Liver (tissue), 8 donors: ENCODE measurements at regions not wholly inside any gene's neighbourhood (a gene's known extent, or its start where the extent isn't known, plus 50 kb on each side); places are given as distances from the start of the nearest gene placed in this dataset.

Source experiments
- DNase-seq: peaks from one replicate; pipeline ENCODE4 v3.0.0-alpha.2; 2017; ENCODE audit warnings: low spot score
- H3K27ac ChIP-seq, 2 donors: one replicate each; pipeline ENCODE4 v1.7.0; 2013; ENCODE audit warnings: inconsistent platforms in 2 of 2, low read length in 2 of 2, control low read depth in 1 of 2, low read depth in 1 of 2, mild to moderate bottlenecking in 1 of 2
- H3K27me3 ChIP-seq, 4 donors: one replicate each; pipeline versions ENCODE4 v1.6.1 to v1.7.0; 2013; ENCODE audit warnings: low read length in 3 of 4, inconsistent platforms in 1 of 4, mild to moderate bottlenecking in 1 of 4, moderate library complexity in 1 of 4; ENCODE audit not compliant: control insufficient read depth in 4 of 4, insufficient read depth in 4 of 4
- H3K36me3 ChIP-seq, 4 donors: one replicate each; pipeline versions ENCODE4 v1.6.1 to v1.7.0; 2013; ENCODE audit warnings: low read length in 3 of 4, mild to moderate bottlenecking in 3 of 4, low read depth in 1 of 4, moderate library complexity in 1 of 4; ENCODE audit not compliant: control insufficient read depth in 4 of 4, insufficient read depth in 3 of 4
- H3K4me1 ChIP-seq, 4 donors: one replicate each; pipeline versions ENCODE4 v1.6.1 to v1.7.0; 2013; ENCODE audit warnings: low read length in 3 of 4, mild to moderate bottlenecking in 3 of 4, moderate library complexity in 1 of 4; ENCODE audit not compliant: control insufficient read depth in 4 of 4, insufficient read depth in 4 of 4
- H3K4me3 ChIP-seq, 3 donors: one replicate each; pipeline versions ENCODE4 v1.6.1 to v1.7.0; 2013; ENCODE audit warnings: low read length in 3 of 3, control low read depth in 1 of 3, low read depth in 1 of 3, mild to moderate bottlenecking in 1 of 3
- H3K9ac ChIP-seq, 2 donors: one replicate each; pipeline ENCODE4 v1.7.0; 2013; ENCODE audit warnings: low read length in 2 of 2, mild to moderate bottlenecking in 2 of 2, moderate library complexity in 2 of 2, control low read depth in 1 of 2, low read depth in 1 of 2
- H3K9me3 ChIP-seq, 4 donors: one replicate each; pipeline versions ENCODE4 v1.6.1 to v1.7.0; 2013; ENCODE audit warnings: low read length in 3 of 4; ENCODE audit not compliant: control insufficient read depth in 4 of 4
- EGR1 ChIP-seq, 2 donors: IDR thresholded peaks; 2 replicates each; pipeline ENCODE4 v1.6.1; 2016 to 2018; ENCODE audit warnings: antibody characterized with exemption in 2 of 2, low read depth in 2 of 2
- FOXA2 ChIP-seq: IDR thresholded peaks from 2 replicates; pipeline ENCODE4 v1.6.1; 2016; ENCODE audit warnings: antibody characterized with exemption
- GABPA ChIP-seq, 2 donors: IDR thresholded peaks in 1 of 2; conservative IDR thresholded peaks in 1 of 2; 2 replicates each; pipeline ENCODE4 v1.6.1; 2016; ENCODE audit warnings: antibody characterized with exemption in 2 of 2, mild to moderate bottlenecking in 1 of 2, moderate library complexity in 1 of 2
- HNF4G ChIP-seq: IDR thresholded peaks from 2 replicates; pipeline ENCODE4 v1.6.1; 2016; ENCODE audit warnings: antibody characterized with exemption
- JUND ChIP-seq, 2 donors: IDR thresholded peaks; 2 replicates each; pipeline ENCODE4 v1.6.1; 2016; ENCODE audit warnings: antibody characterized with exemption in 2 of 2
- NR2F2 ChIP-seq: IDR thresholded peaks from 2 replicates; pipeline ENCODE4 v1.6.1; 2016; ENCODE audit warnings: antibody characterized with exemption
- RAD21 ChIP-seq, 2 donors: IDR thresholded peaks; 2 replicates each; pipeline ENCODE4 v1.6.1; 2016; ENCODE audit warnings: antibody characterized with exemption in 2 of 2, mild to moderate bottlenecking in 2 of 2
- RXRA ChIP-seq, 2 donors: IDR thresholded peaks; 2 replicates each; pipeline ENCODE4 v1.6.1; 2017 to 2018; ENCODE audit warnings: antibody characterized with exemption in 2 of 2, mild to moderate bottlenecking in 1 of 2
- SP1 ChIP-seq: IDR thresholded peaks from 2 replicates; pipeline ENCODE4 v1.6.1; 2018; ENCODE audit warnings: antibody characterized with exemption, mild to moderate bottlenecking
- TAF1 ChIP-seq: conservative IDR thresholded peaks from 2 replicates; pipeline ENCODE4 v1.6.1; 2016; ENCODE audit warnings: antibody characterized with exemption, mild to moderate bottlenecking
- YY1 ChIP-seq: IDR thresholded peaks from 2 replicates; pipeline ENCODE4 v1.6.1; 2016; ENCODE audit warnings: antibody characterized with exemption, mild to moderate bottlenecking
- WGBS: extraction: QIAGEN DNeasy Blood & Tissue Kit; methylation state at CpG from one replicate; pipeline ENCODE4 v1.1.7; 2013; 5-methylcytosine and 5-hydroxymethylcytosine counted together
- TF ChIP-seq, protein P1 (sequence below): fragments of 150-350 bp; IDR thresholded peaks from 2 replicates; pipeline ENCODE4 v1.5.1; 2017; ENCODE audit warnings: improper control_type of control experiment, low read depth, low read length; ENCODE audit not compliant: missing input control
- TF ChIP-seq, protein P2 (sequence below): IDR thresholded peaks from 2 replicates; pipeline ENCODE4 v1.6.1; 2016; ENCODE audit warnings: antibody characterized with exemption, mild to moderate bottlenecking
- TF ChIP-seq, protein P3 (sequence below): IDR thresholded peaks from 2 replicates; pipeline ENCODE4 v1.6.1; 2016; ENCODE audit warnings: antibody characterized with exemption
- TF ChIP-seq, protein P4 (sequence below): IDR thresholded peaks from 2 replicates; pipeline ENCODE4 v1.6.1; 2016; ENCODE audit warnings: antibody characterized with exemption
- donor health status: healthy.
- donor health status: healthy.
- donor health status: healthy.
- donor health status: healthy.
- donor health status: healthy.

DNA sequence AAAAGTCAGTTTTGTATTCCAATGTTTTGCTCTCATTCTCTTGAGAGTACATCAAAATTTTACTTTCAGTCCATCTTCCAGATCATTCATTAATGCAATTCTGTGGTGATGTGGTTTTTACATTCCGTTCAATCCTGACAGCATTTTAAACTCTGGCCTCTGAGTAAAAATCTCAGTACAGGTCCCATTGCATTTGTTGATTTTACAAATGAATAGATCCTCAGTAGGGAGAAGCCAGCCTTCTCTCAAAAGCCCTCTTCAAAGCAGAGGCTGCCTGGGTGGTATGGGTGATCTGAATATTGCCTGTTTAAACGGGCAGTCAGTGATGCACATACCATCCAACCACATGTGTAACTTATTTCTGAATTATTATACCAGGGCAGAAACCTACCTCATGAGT is 72.5 kb upstream of the TSC22D2 start:
- no peaks in the 10 kb centered on the region for H3K27me3 ChIP-seq
- H3K4me3 ChIP-seq: no peak overlapping the region
- no peak overlapping the region for H3K27ac ChIP-seq
- H3K9me3 ChIP-seq: no peaks in the 10 kb centered on the region
- H3K36me3 ChIP-seq: no peaks in the 10 kb centered on the region
- WGBS: 75% methylated on average over 2 of the region's 2 CpGs
- H3K9ac ChIP-seq: no peak overlapping the region
- TF ChIP-seq GABPA (IDR thresholded peaks at IDR 0.05 in 1 of 2, conservative IDR thresholded peaks at IDR 0.05 in 1 of 2): no peak
- no peak for TF ChIP-seq SP1
- no peak for TF ChIP-seq RAD21 (IDR thresholded peaks at IDR 0.05)
- no peak for TF ChIP-seq RXRA (IDR thresholded peaks at IDR 0.05)
- TF ChIP-seq YY1: no peak
- DNase-seq: no peak
- no peaks in the 10 kb centered on the region for H3K4me1 ChIP-seq

DNA sequence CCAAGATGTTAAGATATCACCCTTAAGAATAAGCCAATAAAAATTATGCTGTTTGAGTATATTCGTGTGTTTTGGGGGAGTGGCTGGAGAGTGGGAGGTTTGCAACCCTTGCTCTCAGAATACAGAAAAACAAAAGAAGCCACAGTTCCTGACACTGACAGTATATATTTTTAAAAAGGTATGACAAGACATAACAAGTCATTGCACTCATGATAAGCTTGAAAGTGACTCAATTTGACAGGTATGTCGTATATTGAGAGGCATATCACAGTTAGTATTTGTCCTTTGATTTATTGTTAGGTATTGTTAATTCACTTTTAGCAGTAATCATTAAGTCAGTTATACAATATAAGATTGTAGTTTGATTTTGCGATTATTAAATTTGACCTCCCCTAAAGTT is 73.1 kb upstream of the TSC22D2 start:
- Histone ChIP-seq H3K36me3 (no peaks in the 10 kb centered on the region), H3K4me1 (no peaks in the 10 kb centered on the region), H3K27me3 (no peaks in the 10 kb centered on the region), H3K4me3 (no peak overlapping the region), H3K27ac (no peak overlapping the region), H3K9me3 (no peaks in the 10 kb centered on the region), H3K9ac (no peak overlapping the region)
- DNase-seq: no peak
- 87% methylated on average over 3 of the region's 3 CpGs for WGBS
- TF ChIP-seq, protein P1, sequence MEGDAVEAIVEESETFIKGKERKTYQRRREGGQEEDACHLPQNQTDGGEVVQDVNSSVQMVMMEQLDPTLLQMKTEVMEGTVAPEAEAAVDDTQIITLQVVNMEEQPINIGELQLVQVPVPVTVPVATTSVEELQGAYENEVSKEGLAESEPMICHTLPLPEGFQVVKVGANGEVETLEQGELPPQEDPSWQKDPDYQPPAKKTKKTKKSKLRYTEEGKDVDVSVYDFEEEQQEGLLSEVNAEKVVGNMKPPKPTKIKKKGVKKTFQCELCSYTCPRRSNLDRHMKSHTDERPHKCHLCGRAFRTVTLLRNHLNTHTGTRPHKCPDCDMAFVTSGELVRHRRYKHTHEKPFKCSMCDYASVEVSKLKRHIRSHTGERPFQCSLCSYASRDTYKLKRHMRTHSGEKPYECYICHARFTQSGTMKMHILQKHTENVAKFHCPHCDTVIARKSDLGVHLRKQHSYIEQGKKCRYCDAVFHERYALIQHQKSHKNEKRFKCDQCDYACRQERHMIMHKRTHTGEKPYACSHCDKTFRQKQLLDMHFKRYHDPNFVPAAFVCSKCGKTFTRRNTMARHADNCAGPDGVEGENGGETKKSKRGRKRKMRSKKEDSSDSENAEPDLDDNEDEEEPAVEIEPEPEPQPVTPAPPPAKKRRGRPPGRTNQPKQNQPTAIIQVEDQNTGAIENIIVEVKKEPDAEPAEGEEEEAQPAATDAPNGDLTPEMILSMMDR: no peak
- TF ChIP-seq RXRA (IDR thresholded peaks at IDR 0.05): no peak
- TF ChIP-seq, protein P2, sequence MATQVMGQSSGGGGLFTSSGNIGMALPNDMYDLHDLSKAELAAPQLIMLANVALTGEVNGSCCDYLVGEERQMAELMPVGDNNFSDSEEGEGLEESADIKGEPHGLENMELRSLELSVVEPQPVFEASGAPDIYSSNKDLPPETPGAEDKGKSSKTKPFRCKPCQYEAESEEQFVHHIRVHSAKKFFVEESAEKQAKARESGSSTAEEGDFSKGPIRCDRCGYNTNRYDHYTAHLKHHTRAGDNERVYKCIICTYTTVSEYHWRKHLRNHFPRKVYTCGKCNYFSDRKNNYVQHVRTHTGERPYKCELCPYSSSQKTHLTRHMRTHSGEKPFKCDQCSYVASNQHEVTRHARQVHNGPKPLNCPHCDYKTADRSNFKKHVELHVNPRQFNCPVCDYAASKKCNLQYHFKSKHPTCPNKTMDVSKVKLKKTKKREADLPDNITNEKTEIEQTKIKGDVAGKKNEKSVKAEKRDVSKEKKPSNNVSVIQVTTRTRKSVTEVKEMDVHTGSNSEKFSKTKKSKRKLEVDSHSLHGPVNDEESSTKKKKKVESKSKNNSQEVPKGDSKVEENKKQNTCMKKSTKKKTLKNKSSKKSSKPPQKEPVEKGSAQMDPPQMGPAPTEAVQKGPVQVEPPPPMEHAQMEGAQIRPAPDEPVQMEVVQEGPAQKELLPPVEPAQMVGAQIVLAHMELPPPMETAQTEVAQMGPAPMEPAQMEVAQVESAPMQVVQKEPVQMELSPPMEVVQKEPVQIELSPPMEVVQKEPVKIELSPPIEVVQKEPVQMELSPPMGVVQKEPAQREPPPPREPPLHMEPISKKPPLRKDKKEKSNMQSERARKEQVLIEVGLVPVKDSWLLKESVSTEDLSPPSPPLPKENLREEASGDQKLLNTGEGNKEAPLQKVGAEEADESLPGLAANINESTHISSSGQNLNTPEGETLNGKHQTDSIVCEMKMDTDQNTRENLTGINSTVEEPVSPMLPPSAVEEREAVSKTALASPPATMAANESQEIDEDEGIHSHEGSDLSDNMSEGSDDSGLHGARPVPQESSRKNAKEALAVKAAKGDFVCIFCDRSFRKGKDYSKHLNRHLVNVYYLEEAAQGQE: no peak
- no peak for TF ChIP-seq FOXA2
- TF ChIP-seq NR2F2: no peak
- no peak for TF ChIP-seq YY1
- no peak for TF ChIP-seq EGR1 (IDR thresholded peaks at IDR 0.05; ENCODE audit: low read depth in 2 of 2)
- TF ChIP-seq RAD21 (IDR thresholded peaks at IDR 0.05): no peak
- TF ChIP-seq JUND (IDR thresholded peaks at IDR 0.05): no peak
- TF ChIP-seq HNF4G: no peak
- no peak for TF ChIP-seq TAF1
- TF ChIP-seq SP1: no peak
- TF ChIP-seq GABPA (IDR thresholded peaks at IDR 0.05 in 1 of 2, conservative IDR thresholded peaks at IDR 0.05 in 1 of 2): no peak
- TF ChIP-seq, protein P3, sequence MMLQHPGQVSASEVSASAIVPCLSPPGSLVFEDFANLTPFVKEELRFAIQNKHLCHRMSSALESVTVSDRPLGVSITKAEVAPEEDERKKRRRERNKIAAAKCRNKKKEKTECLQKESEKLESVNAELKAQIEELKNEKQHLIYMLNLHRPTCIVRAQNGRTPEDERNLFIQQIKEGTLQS: no peak
- TF ChIP-seq, protein P4, sequence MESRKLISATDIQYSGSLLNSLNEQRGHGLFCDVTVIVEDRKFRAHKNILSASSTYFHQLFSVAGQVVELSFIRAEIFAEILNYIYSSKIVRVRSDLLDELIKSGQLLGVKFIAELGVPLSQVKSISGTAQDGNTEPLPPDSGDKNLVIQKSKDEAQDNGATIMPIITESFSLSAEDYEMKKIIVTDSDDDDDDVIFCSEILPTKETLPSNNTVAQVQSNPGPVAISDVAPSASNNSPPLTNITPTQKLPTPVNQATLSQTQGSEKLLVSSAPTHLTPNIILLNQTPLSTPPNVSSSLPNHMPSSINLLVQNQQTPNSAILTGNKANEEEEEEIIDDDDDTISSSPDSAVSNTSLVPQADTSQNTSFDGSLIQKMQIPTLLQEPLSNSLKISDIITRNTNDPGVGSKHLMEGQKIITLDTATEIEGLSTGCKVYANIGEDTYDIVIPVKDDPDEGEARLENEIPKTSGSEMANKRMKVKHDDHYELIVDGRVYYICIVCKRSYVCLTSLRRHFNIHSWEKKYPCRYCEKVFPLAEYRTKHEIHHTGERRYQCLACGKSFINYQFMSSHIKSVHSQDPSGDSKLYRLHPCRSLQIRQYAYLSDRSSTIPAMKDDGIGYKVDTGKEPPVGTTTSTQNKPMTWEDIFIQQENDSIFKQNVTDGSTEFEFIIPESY: no peak
